ENCODE measurements at regions not wholly inside any gene's neighbourhood (a gene's known extent, or its start where the extent isn't known, plus 50 kb on each side); places are given as distances from the start of the nearest gene placed in this dataset.
"Not testable (repeated sequence)": the region's sequence is repeated elsewhere in the genome, so short reads cannot be mapped to it uniquely, and the experiment has no call there.

- no peak for DNase-seq
Measured at GRCh38 chr7:125090596-125090995, 161.0 kb upstream of the POT1 start.

- no peak for DNase-seq
Measured at GRCh38 chr7:125089171-125089570, 159.5 kb upstream of the POT1 start.

GRCh38 chr7:125088555-125088954 lies 158.9 kb upstream of the POT1 start:
- no peak for DNase-seq

- DNase-seq: no peak
Measured at GRCh38 chr7:125085084-125085483, 155.5 kb upstream of the POT1 start.

- no peak for DNase-seq
Measured at GRCh38 chr7:125084196-125084595, 154.6 kb upstream of the POT1 start.

- DNase-seq: no peak
Measured at GRCh38 chr7:125074141-125074540, 144.5 kb upstream of the POT1 start.

DNA sequence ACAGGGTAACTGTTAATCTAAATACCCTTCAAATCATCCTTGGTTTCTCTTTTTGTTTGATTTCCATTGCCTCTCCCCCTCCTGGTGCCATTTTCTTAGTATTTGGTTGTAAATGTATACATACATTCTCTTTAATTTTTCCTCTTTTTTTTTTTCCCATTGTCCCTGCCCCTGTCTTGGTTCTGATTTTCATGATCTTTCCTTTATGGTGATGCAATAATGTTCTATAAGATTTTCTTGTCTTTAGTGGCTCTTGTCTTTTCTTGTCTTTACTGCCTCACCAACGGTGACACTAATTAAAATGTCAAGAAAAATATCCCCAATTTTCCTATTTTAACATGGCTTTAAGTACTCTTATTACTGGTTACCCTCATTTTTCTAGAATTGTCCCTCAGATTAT lies 135.9 kb upstream of the POT1 start:
- no peak for DNase-seq

- no peak for DNase-seq
Measured at GRCh38 chr7:125065001-125065400, 135.4 kb upstream of the POT1 start.

- DNase-seq: peak; percentile 6
Measured at GRCh38 chr7:125061776-125062397, 132.3 kb upstream of the POT1 start.

DNA sequence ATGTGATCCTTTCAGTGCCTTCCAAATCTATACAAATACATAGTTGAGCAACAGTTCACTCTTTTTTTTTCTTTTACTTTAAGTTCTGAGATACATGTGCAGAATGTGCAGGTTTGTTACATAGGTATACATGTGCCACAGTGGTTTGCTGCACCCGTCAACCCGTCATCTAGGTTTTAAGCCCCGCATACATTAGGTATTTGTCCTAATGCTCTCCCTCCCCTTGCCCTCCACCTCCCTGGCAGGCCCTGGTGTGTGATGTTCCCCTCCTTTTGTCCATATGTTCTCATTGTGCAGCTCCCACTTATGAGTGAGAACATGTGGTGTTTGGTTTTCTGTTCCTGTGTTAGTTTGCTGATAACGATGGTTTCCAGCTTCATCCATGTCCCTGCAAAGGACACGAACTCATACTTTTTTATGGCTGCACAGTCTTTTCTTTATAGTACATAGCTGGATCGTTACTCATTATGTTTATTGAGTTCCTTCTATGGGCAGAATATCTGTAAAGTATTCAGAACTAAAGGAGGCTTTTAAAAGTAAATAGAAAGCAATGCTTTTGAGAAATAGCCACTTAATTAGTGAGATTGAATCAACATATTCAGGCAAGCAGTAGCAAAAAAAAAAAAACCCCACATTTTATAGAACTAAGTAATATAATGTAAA lies 131.6 kb upstream of the POT1 start:
- not testable (repeated sequence) for DNase-seq

GRCh38 chr7:125059861-125060456 lies 130.3 kb upstream of the POT1 start:
- DNase-seq: no peak

GRCh38 chr7:125057963-125058362 lies 128.3 kb upstream of the POT1 start:
- DNase-seq: no peak

GRCh38 chr7:125055376-125055775 lies 125.8 kb upstream of the POT1 start:
- DNase-seq: no peak

DNA sequence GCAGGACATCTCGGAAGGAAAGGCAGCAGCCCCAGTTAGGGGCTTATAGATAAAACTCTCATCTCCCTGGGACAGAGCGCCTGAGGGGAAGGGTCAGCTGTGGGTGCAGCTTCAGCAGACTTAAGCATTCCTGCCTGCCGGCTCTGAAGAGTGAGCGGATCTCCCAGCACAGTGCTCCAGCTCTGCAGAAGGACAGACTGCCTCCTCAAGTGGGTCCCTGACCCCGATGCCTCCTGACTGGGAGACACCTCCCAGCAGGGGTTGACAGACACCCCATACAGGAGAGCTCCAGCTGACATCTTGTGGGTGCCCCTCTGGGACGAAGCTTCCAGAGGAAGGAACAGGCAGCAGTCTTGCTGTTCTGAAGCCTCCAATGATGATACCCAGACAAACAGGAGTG lies 117.1 kb upstream of the POT1 start:
- no peak for DNase-seq

DNA sequence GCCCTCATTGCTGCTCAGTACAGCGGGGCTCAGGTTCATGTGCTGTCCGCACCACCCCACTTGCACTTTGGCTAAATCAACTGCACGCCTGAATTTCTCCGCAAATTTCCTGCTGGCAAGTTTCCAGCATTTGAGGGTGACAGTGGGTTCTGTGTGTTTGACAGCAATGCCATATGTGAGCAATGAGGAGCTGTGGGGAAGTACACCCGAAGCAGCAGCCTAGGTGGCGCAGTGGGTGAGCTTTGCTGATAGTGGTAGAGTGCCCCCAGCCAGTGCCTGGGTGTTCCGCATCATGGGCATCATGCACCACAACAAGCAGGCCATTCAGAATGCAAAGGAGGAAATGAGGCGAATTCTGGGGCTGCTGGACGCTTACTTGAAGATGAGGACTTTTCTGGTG lies 103.9 kb upstream of the POT1 start:
- DNase-seq: no peak

- DNase-seq: no peak
Measured at GRCh38 chr7:125032943-125033342, 103.3 kb upstream of the POT1 start.

DNA sequence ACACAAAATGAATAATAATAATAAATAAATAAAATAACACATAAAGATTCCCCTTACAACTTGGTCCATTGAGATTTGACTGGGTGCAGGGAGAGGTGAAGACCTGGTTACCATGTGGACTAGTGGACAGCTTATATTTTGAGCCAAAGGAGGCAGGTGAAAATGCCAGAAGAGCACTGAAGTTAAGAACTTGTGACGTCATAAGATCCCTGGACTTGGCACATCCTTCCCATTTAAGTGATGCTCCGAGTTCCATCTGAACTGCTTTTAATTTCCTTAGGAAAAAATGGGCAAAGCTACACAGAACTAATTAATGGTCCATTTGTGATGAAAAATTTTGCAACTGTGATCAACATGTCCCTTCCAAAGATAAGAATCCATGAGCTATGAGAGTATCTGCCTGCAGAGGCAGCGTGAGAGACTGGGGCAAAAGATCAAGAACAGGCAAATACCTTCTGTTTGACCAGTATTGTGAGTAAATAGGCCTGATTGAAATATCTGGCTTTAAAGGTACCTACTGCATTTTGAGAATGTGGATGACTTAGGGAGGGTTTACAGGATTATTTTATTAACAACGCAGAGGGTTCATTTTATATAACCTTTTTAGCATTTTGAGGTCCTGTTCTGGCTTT lies 101.2 kb upstream of the POT1 start:
- DNase-seq: no peak

DNA sequence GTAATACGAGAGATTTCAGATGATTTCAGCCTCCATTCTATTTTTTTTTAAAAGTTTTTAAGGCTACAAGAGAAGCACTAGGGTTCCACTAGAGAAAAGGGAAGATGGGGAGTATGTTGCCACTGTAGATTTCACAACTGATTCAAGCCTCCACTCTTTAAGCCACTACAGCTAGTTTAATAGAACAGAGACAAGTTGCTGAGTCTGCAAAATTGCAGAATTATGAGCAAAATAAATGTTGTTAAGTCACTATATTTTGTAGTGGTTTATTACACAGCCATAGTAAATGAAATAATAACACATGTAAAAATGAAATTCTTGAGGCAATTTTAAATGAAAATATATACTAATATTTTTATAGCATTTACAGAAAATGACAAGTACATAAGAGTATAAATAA lies 96.0 kb upstream of the POT1 start:
- no peak for DNase-seq

DNA sequence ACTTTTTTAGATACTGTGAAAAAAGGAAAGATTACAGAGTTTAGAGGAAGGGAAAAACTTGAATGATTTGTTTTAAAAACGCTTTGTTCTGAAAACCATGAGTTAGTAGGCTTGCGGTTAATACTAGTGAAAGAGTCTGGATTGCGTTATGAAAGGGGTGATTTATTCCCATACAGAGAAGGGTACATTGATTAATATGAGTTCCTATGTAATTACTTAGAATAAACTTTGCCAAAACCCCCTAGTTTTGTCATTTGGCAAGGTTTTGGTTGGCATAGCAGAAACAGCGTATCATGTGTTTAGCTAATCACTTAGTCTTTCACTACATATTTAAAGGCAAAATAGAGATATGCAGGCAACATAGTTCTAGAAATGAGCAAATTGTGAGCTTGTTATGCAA lies 91.2 kb upstream of the POT1 start:
- no peak for DNase-seq

GRCh38 chr7:125010540-125010939 lies 80.9 kb upstream of the POT1 start:
- no peak for DNase-seq

GRCh38 chr7:124996778-124997177 lies 67.2 kb upstream of the POT1 start:
- DNase-seq: no peak

GRCh38 chr7:124992851-124993562 lies 63.4 kb upstream of the POT1 start:
- no peak for DNase-seq

DNA sequence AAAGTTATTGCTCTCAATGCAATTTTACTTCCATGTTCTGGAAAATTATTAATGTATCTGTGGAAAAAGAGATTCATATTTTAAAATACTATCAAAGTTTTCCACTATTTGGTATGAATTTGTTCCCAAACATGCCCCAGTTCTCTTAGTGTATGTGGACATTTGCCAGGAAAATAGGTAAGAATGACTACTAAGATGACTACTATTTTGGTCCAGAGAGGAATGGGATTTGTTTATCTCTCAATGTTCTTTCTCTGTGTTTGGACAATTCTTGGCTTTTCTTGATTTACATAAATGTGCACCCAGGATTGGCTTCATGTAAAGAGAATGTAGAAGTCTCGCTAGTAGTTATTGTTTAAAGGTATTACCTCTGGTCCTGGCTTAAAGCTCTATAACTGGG lies 60.3 kb upstream of the POT1 start:
- no peak for DNase-seq
